ENCODE measurements at regions not wholly inside any gene's neighbourhood (a gene's known extent, or its start where the extent isn't known, plus 50 kb on each side); places are given as distances from the start of the nearest gene placed in this dataset.

- no peak for TF ChIP-seq CTCF (IDR thresholded peaks at IDR 0.05)
- no peak for TF ChIP-seq ZFX (IDR thresholded peaks at IDR 0.05; ENCODE audit: borderline replicate concordance)
These were observed 611.4 kb downstream of the KCTD8 start for GRCh38 chr4:43837171-43837570.

Data from 22Rv1 (cell line).